Nephron progenitor cell (in vitro differentiated cells): ENCODE measurements at regions not wholly inside any gene's neighbourhood (a gene's known extent, or its start where the extent isn't known, plus 50 kb on each side); places are given as distances from the start of the nearest gene placed in this dataset.

ENCODE experiments used
- DNase-seq: peaks from one replicate; pipeline ENCODE4 v3.0.0; 2021
- H3K27ac Mint-ChIP-seq: 2 replicates; pipeline ENCODE4 v1.8.0; 2021; ENCODE audit warnings: mild to moderate bottlenecking, moderate library complexity, mixed read lengths
- H3K27me3 Mint-ChIP-seq: 2 replicates; pipeline ENCODE4 v1.8.0; 2021; ENCODE audit warnings: mild to moderate bottlenecking, low read depth, mixed read lengths; ENCODE audit not compliant: poor library complexity
- H3K36me3 Mint-ChIP-seq: 2 replicates; pipeline ENCODE4 v1.8.0; 2021; ENCODE audit warnings: low read depth, mixed read lengths
- H3K4me1 Mint-ChIP-seq: 2 replicates; pipeline ENCODE4 v1.8.0; 2021; ENCODE audit warnings: mixed read lengths
- H3K4me3 Mint-ChIP-seq: 2 replicates; pipeline ENCODE4 v1.8.0; 2021; ENCODE audit warnings: mild to moderate bottlenecking, moderate library complexity, mixed read lengths
- H3K9me3 Mint-ChIP-seq: 2 replicates; pipeline ENCODE4 v1.8.0; 2021; ENCODE audit warnings: mild to moderate bottlenecking, moderate library complexity, mixed read lengths
- CTCF ChIP-seq: fragments of 200-600 bp; sonication (generic); IDR thresholded peaks from 2 replicates; pipeline ENCODE4 v1.5.0; 2021; ENCODE audit warnings: antibody characterized with exemption

GRCh38 chr10:131802996-131803395, 97.8 kb upstream of the PPP2R2D start:
- peaks cover 28% of the 10 kb centered on the region for H3K9me3 Mint-ChIP-seq
- peaks cover 12% of the 10 kb centered on the region for H3K27me3 Mint-ChIP-seq
- peaks cover 41% of the 10 kb centered on the region for H3K4me1 Mint-ChIP-seq
- H3K36me3 Mint-ChIP-seq, result peaks cover 6% of the 10 kb centered on the region
- H3K4me3 Mint-ChIP-seq, result no peak overlapping the region
- no peak for DNase-seq
- H3K27ac Mint-ChIP-seq, result no peak overlapping the region
- no peak for TF ChIP-seq CTCF

- Mint-ChIP-seq H3K27me3 (peaks cover 17% of the 10 kb centered on the region), H3K4me1 (peaks cover 47% of the 10 kb centered on the region), H3K27ac (peak overlapping the region; percentile 86), H3K36me3 (peaks cover 6% of the 10 kb centered on the region), H3K9me3 (peaks cover 18% of the 10 kb centered on the region), H3K4me3 (peak overlapping the region; percentile 60)
- no peak for TF ChIP-seq CTCF
- DNase-seq, result no peak
Observed at GRCh38 chr10:131803860-131804425, 96.9 kb upstream of the PPP2R2D start.

GRCh38 chr10:131804551-131805295, 96.1 kb upstream of the PPP2R2D start:
- H3K4me1 Mint-ChIP-seq, result peaks cover 48% of the 10 kb centered on the region
- peaks cover 11% of the 10 kb centered on the region for H3K9me3 Mint-ChIP-seq
- no peak overlapping the region for H3K4me3 Mint-ChIP-seq
- H3K36me3 Mint-ChIP-seq, result peaks cover 6% of the 10 kb centered on the region
- peaks cover 24% of the 10 kb centered on the region for H3K27me3 Mint-ChIP-seq
- no peak for TF ChIP-seq CTCF
- no peak overlapping the region for H3K27ac Mint-ChIP-seq
- no peak for DNase-seq

GRCh38 chr10:131805696-131806095, 95.1 kb upstream of the PPP2R2D start:
- H3K36me3 Mint-ChIP-seq, result no peaks in the 10 kb centered on the region
- peaks cover 48% of the 10 kb centered on the region for H3K4me1 Mint-ChIP-seq
- peaks cover 26% of the 10 kb centered on the region for H3K27me3 Mint-ChIP-seq
- no peak overlapping the region for H3K27ac Mint-ChIP-seq
- H3K9me3 Mint-ChIP-seq, result peaks cover 3% of the 10 kb centered on the region
- no peak for TF ChIP-seq CTCF
- DNase-seq, result no peak
- H3K4me3 Mint-ChIP-seq, result no peak overlapping the region

GRCh38 chr10:131806146-131806545, 94.7 kb upstream of the PPP2R2D start:
- Mint-ChIP-seq H3K36me3 (no peaks in the 10 kb centered on the region), H3K9me3 (no peaks in the 10 kb centered on the region), H3K27me3 (peaks cover 24% of the 10 kb centered on the region), H3K27ac (no peak overlapping the region), H3K4me3 (no peak overlapping the region), H3K4me1 (peaks cover 48% of the 10 kb centered on the region)
- DNase-seq, result no peak
- no peak for TF ChIP-seq CTCF
